Thyroid gland (tissue), 4 donors: ENCODE measurements at regions not wholly inside any gene's neighbourhood (a gene's known extent, or its start where the extent isn't known, plus 50 kb on each side); places are given as distances from the start of the nearest gene placed in this dataset.
"Not testable (repeated sequence)": the region's sequence is repeated elsewhere in the genome, so short reads cannot be mapped to it uniquely, and the experiment has no call there.

Source experiments
- DNase-seq, 2 donors: peaks; one replicate each; pipeline ENCODE4 v3.0.0-alpha.2; 2019
- H3K27ac ChIP-seq, 3 donors: fragments of 200-600 bp; sonication (generic); 1 replicate in 2 of 3; 2 replicates in 1 of 3; pipeline ENCODE4 v1.5.1; 2016 to 2019; ENCODE audit warnings: mild to moderate bottlenecking in 1 of 3, moderate library complexity in 1 of 3
- H3K27me3 ChIP-seq: fragments of 200-600 bp; sonication (generic); one replicate; pipeline ENCODE4 v1.5.1; 2019
- H3K36me3 ChIP-seq, 2 donors: fragments of 200-600 bp; sonication (generic); one replicate each; pipeline ENCODE4 v1.5.1; 2016 to 2019
- H3K4me1 ChIP-seq, 2 donors: fragments of 200-600 bp; sonication (generic); one replicate each; pipeline ENCODE4 v1.5.1; 2017 to 2019
- H3K4me3 ChIP-seq, 3 donors: fragments of 200-600 bp; sonication (generic); replicated peaks in 1 of 3; 1 replicate in 2 of 3; 2 replicates in 1 of 3; pipeline ENCODE4 v1.5.1; 2016; ENCODE audit warnings: mild to moderate bottlenecking in 1 of 3
- H3K9me3 ChIP-seq: fragments of 200-600 bp; sonication (generic); one replicate; pipeline ENCODE4 v1.5.1; 2017
- POLR2A ChIP-seq, 2 donors: fragments of 450-650 bp; IDR thresholded peaks; one replicate each; pipeline ENCODE4 v1.6.1; 2017; ENCODE audit warnings: antibody characterized with exemption in 2 of 2, mild to moderate bottlenecking in 2 of 2, moderate library complexity in 1 of 2
- WGBS, 2 donors: methylation state at CpG; one replicate each; pipeline ENCODE4 v1.1.5; 2017; 5-methylcytosine and 5-hydroxymethylcytosine counted together
- intact Hi-C: fragments of 100-400 bp; cut with DNase I; formaldehyde crosslinking; loops from one replicate; pipeline ENCODE4 v1.15.1; 2023
- TF ChIP-seq, protein P1 (sequence below), 6 experiments: fragments of 200-600 bp in 3 of 6; fragments of 450-650 bp in 3 of 6; sonication (generic) in 3 of 6; IDR thresholded peaks; one replicate each; pipeline ENCODE4 v1.5.1; 2016 to 2019; ENCODE audit warnings: antibody characterized with exemption in 6 of 6, mild to moderate bottlenecking in 2 of 6, inconsistent platforms in 1 of 6, moderate library complexity in 1 of 6

- Histone ChIP-seq H3K9me3 (no peaks in the 10 kb centered on the region), H3K4me3 (no peak overlapping the region), H3K36me3 (no peaks in the 10 kb centered on the region), H3K27me3 (no peaks in the 10 kb centered on the region), H3K4me1 (no peaks in the 10 kb centered on the region), H3K27ac (no peak overlapping the region)
- 84 to 86% methylated on average over 7 of the region's 7 CpGs for WGBS, 2 donors
- no peak for DNase-seq
- intact Hi-C loops = no loop called here
- TF ChIP-seq POLR2A (IDR thresholded peaks at IDR 0.05) = no peak
- TF ChIP-seq, protein P1, sequence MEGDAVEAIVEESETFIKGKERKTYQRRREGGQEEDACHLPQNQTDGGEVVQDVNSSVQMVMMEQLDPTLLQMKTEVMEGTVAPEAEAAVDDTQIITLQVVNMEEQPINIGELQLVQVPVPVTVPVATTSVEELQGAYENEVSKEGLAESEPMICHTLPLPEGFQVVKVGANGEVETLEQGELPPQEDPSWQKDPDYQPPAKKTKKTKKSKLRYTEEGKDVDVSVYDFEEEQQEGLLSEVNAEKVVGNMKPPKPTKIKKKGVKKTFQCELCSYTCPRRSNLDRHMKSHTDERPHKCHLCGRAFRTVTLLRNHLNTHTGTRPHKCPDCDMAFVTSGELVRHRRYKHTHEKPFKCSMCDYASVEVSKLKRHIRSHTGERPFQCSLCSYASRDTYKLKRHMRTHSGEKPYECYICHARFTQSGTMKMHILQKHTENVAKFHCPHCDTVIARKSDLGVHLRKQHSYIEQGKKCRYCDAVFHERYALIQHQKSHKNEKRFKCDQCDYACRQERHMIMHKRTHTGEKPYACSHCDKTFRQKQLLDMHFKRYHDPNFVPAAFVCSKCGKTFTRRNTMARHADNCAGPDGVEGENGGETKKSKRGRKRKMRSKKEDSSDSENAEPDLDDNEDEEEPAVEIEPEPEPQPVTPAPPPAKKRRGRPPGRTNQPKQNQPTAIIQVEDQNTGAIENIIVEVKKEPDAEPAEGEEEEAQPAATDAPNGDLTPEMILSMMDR (IDR thresholded peaks at IDR 0.05) = no peak
Observed at GRCh38 chr18:78482378-78482777, 497.2 kb upstream of the SALL3 start.

DNA sequence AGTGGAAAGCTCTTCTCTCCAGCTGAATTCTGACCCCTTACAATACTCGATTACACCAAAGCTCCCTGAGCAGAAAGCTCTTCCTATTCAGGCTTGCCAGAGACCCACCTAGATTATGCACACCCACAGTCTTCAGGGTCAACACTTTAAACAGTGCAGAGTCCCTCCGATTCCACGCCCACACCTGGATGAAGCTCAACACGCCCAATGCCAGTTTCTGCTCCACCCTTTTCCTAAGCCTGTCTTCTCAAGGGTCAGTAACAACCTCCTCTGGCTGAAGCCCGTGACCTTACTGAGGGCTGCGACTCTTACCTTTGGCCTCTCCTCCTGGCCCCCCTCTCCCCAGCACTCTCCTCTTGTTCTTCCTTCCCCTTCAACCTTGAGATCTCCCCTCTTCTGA lies 492.0 kb upstream of the SALL3 start:
- no peaks in the 10 kb centered on the region for H3K27me3 ChIP-seq
- H3K4me1 ChIP-seq = no peaks in the 10 kb centered on the region
- H3K9me3 ChIP-seq = no peaks in the 10 kb centered on the region
- no peak overlapping the region for H3K27ac ChIP-seq
- 80 to 82% methylated on average over 6 of the region's 6 CpGs for WGBS, 2 donors
- no peak overlapping the region for H3K4me3 ChIP-seq
- H3K36me3 ChIP-seq = no peaks in the 10 kb centered on the region
- DNase-seq = no peak
- TF ChIP-seq, protein P1 (IDR thresholded peaks at IDR 0.05) = no peak
- no peak for TF ChIP-seq POLR2A (IDR thresholded peaks at IDR 0.05)
- intact Hi-C loops = no loop called here

GRCh38 chr18:78492064-78492812 lies 487.4 kb upstream of the SALL3 start:
- no peak overlapping the region for H3K27ac ChIP-seq
- no peaks in the 10 kb centered on the region for H3K9me3 ChIP-seq
- no peak overlapping the region for H3K4me3 ChIP-seq
- no peaks in the 10 kb centered on the region for H3K27me3 ChIP-seq
- no peaks in the 10 kb centered on the region for H3K4me1 ChIP-seq
- intact Hi-C loops = no loop called here
- H3K36me3 ChIP-seq = no peaks in the 10 kb centered on the region
- DNase-seq = no peak
- no peak for TF ChIP-seq POLR2A (IDR thresholded peaks at IDR 0.05)
- TF ChIP-seq, protein P1 (IDR thresholded peaks at IDR 0.05) = no peak
- WGBS, 2 donors = 90 to 92% methylated on average over 16 to 17 of the region's 19 CpGs

DNA sequence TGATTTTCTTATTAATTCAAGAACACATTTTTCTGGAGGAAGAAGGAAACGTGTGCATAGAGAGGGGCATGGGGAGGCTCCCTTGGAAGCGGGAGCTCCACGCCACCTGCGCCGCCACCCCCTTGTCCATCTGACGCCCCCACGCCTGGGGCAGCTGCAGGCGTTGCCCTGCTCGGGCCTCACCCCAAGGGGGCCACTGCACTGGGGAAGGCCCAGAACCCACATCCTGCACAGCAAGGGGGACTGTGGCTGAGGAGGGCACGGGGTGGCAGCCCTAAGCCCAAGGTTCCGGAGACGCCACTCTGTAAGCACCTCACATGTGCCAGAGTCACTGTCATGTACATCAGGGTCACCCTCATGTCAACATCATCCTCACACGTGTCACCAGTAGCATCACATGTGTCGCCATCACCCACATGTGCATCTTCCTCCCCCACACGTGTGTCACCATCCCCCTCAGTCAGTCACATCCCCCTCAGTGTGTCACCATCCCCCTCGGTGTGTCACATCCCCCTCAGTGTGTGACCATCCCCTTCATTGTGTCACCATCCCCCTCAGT lies 486.7 kb upstream of the SALL3 start:
- no peak for DNase-seq
- no peaks in the 10 kb centered on the region for H3K36me3 ChIP-seq
- intact Hi-C loops = no loop called here
- TF ChIP-seq POLR2A (IDR thresholded peaks at IDR 0.05) = no peak
- TF ChIP-seq, protein P1 (IDR thresholded peaks at IDR 0.05) = no peak
- H3K27ac ChIP-seq = no peak overlapping the region
- no peak overlapping the region for H3K4me3 ChIP-seq
- no peaks in the 10 kb centered on the region for H3K4me1 ChIP-seq
- H3K9me3 ChIP-seq = no peaks in the 10 kb centered on the region
- WGBS, 2 donors = 89 to 92% methylated on average over 16 of the region's 16 CpGs
- H3K27me3 ChIP-seq = no peaks in the 10 kb centered on the region

DNA sequence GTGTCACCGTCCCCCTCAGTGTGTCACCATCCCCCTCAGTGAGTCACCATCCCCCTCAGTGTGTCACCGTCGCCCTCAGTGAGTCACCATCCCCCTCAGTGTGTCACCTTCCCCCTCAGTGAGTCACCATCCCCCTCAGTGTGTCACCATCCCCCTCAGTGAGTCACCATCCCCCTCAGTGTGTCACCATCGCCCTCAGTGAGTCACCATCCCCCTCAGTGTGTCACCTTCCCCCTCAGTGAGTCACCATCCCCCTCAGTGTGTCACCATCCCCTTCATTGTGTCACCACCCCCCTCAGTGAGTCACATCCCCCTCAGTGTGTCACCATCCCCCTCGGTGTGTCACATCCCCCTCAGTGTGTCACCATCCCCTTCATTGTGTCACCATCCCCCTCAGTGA lies 486.1 kb upstream of the SALL3 start:
- H3K9me3 ChIP-seq, H3K27me3 ChIP-seq, H3K36me3 ChIP-seq, H3K4me1 ChIP-seq, intact Hi-C loops, H3K27ac ChIP-seq, H3K4me3 ChIP-seq, DNase-seq: not testable (repeated sequence)
- 46 to 57% methylated on average over 5 of the region's 5 CpGs for WGBS, 2 donors
